ENCODE measurements at regions not wholly inside any gene's neighbourhood (a gene's known extent, or its start where the extent isn't known, plus 50 kb on each side); places are given as distances from the start of the nearest gene placed in this dataset.

- WGBS, 2 donors (ENCODE audit: extremely low coverage in 2 of 2, insufficient read length in 2 of 2, insufficient replicate concordance in 1 of 2), result no CpG with 5 or more reads among the region's 5 CpGs
These were observed 63.0 kb upstream of the FZD8 start for GRCh38 chr10:35705051-35705450.

GRCh38 chr10:35704401-35704800 lies 62.3 kb upstream of the FZD8 start:
- no peak overlapping the region for H2BK15ac ChIP-seq (ENCODE audit: low read length)
- H3K18ac ChIP-seq (ENCODE audit: low read length), result no peak overlapping the region
- no peak overlapping the region for H3K27ac ChIP-seq (replicated peaks; ENCODE audit: low read length)
- H2BK5ac ChIP-seq (ENCODE audit: low read length), result no peak overlapping the region
- no peak overlapping the region for H2AFZ ChIP-seq (ENCODE audit: low read length)
- no peaks in the 10 kb centered on the region for H3K79me1 ChIP-seq (ENCODE audit: low read depth, low read length)
- H2BK120ac ChIP-seq (ENCODE audit: low read depth, low read length), result no peak overlapping the region
- no peak overlapping the region for H3K9ac ChIP-seq (ENCODE audit: low read depth, low read length, poor library complexity)
- no peak overlapping the region for H2BK12ac ChIP-seq (ENCODE audit: low read length)
- no peak overlapping the region for H4K8ac ChIP-seq (ENCODE audit: low read depth, low read length)
- no peak overlapping the region for H3K4me2 ChIP-seq (ENCODE audit: insufficient read depth, low read length, poor library complexity, severe bottlenecking)
- H3K23ac ChIP-seq (ENCODE audit: low read depth, low read length, poor library complexity), result no peak overlapping the region
- H3K4me1 ChIP-seq (ENCODE audit: control insufficient read depth in 2 of 2, insufficient read depth in 1 of 2, low read depth in 1 of 2, low read length in 2 of 2), result no peaks in the 10 kb centered on the region
- H2AK5ac ChIP-seq (ENCODE audit: low read depth, low read length), result no peak overlapping the region
- no peak overlapping the region for H3K14ac ChIP-seq (ENCODE audit: low read length)
- H4K91ac ChIP-seq (ENCODE audit: low read depth, low read length, poor library complexity), result no peak overlapping the region
- no peak for DNase-seq (ENCODE audit: low spot score)
- H3K27me3 ChIP-seq (ENCODE audit: control insufficient read depth in 3 of 3, insufficient read depth in 3 of 3, low read depth in 1 of 3, low read length in 3 of 3), result no peaks in the 10 kb centered on the region
- H3K9me3 ChIP-seq (replicated peaks in 1 of 2; ENCODE audit: control insufficient read depth in 2 of 2, insufficient read depth in 1 of 2, low read depth in 1 of 2, low read length in 2 of 2), result peaks cover 0 to 3% of the 10 kb centered on the region in 2 donors
- no peak overlapping the region for H3K4me3 ChIP-seq (ENCODE audit: low read length in 2 of 2)
- no peak overlapping the region for H3K4ac ChIP-seq (ENCODE audit: low read length)
- peaks cover 0 to 2% of the 10 kb centered on the region in 2 donors for H3K36me3 ChIP-seq (replicated peaks in 1 of 2; ENCODE audit: control insufficient read depth in 2 of 2, insufficient read depth in 2 of 2, low read length in 2 of 2)

More at GRCh38 chr10:35705051-35705450, 63.0 kb upstream of the FZD8 start:
- H2AFZ ChIP-seq (ENCODE audit: low read length), result no peak overlapping the region
- DNase-seq (ENCODE audit: low spot score), result no peak
- no peak overlapping the region for H2BK12ac ChIP-seq (ENCODE audit: low read length)
- no peak overlapping the region for H3K9ac ChIP-seq (ENCODE audit: low read depth, low read length, poor library complexity)
- H4K91ac ChIP-seq (ENCODE audit: low read depth, low read length, poor library complexity), result no peak overlapping the region
- H3K14ac ChIP-seq (ENCODE audit: low read length), result no peak overlapping the region
- no peak overlapping the region for H3K23ac ChIP-seq (ENCODE audit: low read depth, low read length, poor library complexity)
- H3K4me2 ChIP-seq (ENCODE audit: insufficient read depth, low read length, poor library complexity, severe bottlenecking), result no peak overlapping the region
- H2BK15ac ChIP-seq (ENCODE audit: low read length), result no peak overlapping the region
- H3K4me1 ChIP-seq (ENCODE audit: control insufficient read depth in 2 of 2, insufficient read depth in 1 of 2, low read depth in 1 of 2, low read length in 2 of 2), result no peaks in the 10 kb centered on the region
- peak overlapping the region in 1 of 2 donors; percentile 52 for H3K4me3 ChIP-seq (ENCODE audit: low read length in 2 of 2)
- no peak overlapping the region for H3K27ac ChIP-seq (replicated peaks; ENCODE audit: low read length)
- no peak overlapping the region for H2AK5ac ChIP-seq (ENCODE audit: low read depth, low read length)
- H3K27me3 ChIP-seq (ENCODE audit: control insufficient read depth in 3 of 3, insufficient read depth in 3 of 3, low read depth in 1 of 3, low read length in 3 of 3), result no peaks in the 10 kb centered on the region
- H3K9me3 ChIP-seq (replicated peaks in 1 of 2; ENCODE audit: control insufficient read depth in 2 of 2, insufficient read depth in 1 of 2, low read depth in 1 of 2, low read length in 2 of 2), result peaks cover 0 to 3% of the 10 kb centered on the region in 2 donors
- H4K8ac ChIP-seq (ENCODE audit: low read depth, low read length), result no peak overlapping the region
- no peak overlapping the region for H3K4ac ChIP-seq (ENCODE audit: low read length)
- H3K36me3 ChIP-seq (replicated peaks in 1 of 2; ENCODE audit: control insufficient read depth in 2 of 2, insufficient read depth in 2 of 2, low read length in 2 of 2), result peaks cover 0 to 2% of the 10 kb centered on the region in 2 donors
- H3K18ac ChIP-seq (ENCODE audit: low read length), result no peak overlapping the region
- no peaks in the 10 kb centered on the region for H3K79me1 ChIP-seq (ENCODE audit: low read depth, low read length)
- H2BK5ac ChIP-seq (ENCODE audit: low read length), result no peak overlapping the region
- no peak overlapping the region for H2BK120ac ChIP-seq (ENCODE audit: low read depth, low read length)

GRCh38 chr10:35700487-35700882 lies 58.4 kb upstream of the FZD8 start:
- Histone ChIP-seq H2BK5ac (ENCODE audit: low read length) (no peak overlapping the region), H3K79me1 (ENCODE audit: low read depth, low read length) (no peaks in the 10 kb centered on the region), H4K91ac (ENCODE audit: low read depth, low read length, poor library complexity) (no peak overlapping the region), H2BK120ac (ENCODE audit: low read depth, low read length) (no peak overlapping the region), H2AFZ (ENCODE audit: low read length) (no peak overlapping the region), H3K4me2 (ENCODE audit: insufficient read depth, low read length, poor library complexity, severe bottlenecking) (no peak overlapping the region), H3K4ac (ENCODE audit: low read length) (no peak overlapping the region), H2BK15ac (ENCODE audit: low read length) (no peak overlapping the region), H2AK5ac (ENCODE audit: low read depth, low read length) (no peak overlapping the region), H2BK12ac (ENCODE audit: low read length) (no peak overlapping the region), H3K9ac (ENCODE audit: low read depth, low read length, poor library complexity) (no peak overlapping the region), H3K18ac (ENCODE audit: low read length) (no peak overlapping the region), H3K27me3 (ENCODE audit: control insufficient read depth in 3 of 3, insufficient read depth in 3 of 3, low read depth in 1 of 3, low read length in 3 of 3) (no peaks in the 10 kb centered on the region), H3K14ac (ENCODE audit: low read length) (no peak overlapping the region), H3K9me3 (replicated peaks in 1 of 2; ENCODE audit: control insufficient read depth in 2 of 2, insufficient read depth in 1 of 2, low read depth in 1 of 2, low read length in 2 of 2) (peaks cover 0 to 3% of the 10 kb centered on the region in 2 donors), H3K4me1 (ENCODE audit: control insufficient read depth in 2 of 2, insufficient read depth in 1 of 2, low read depth in 1 of 2, low read length in 2 of 2) (peaks cover 0 to 3% of the 10 kb centered on the region in 2 donors), H3K36me3 (replicated peaks in 1 of 2; ENCODE audit: control insufficient read depth in 2 of 2, insufficient read depth in 2 of 2, low read length in 2 of 2) (peaks cover 0 to 2% of the 10 kb centered on the region in 2 donors), H3K23ac (ENCODE audit: low read depth, low read length, poor library complexity) (no peak overlapping the region), H4K8ac (ENCODE audit: low read depth, low read length) (no peak overlapping the region), H3K27ac (replicated peaks; ENCODE audit: low read length) (no peak overlapping the region), H3K4me3 (ENCODE audit: low read length in 2 of 2) (no peak overlapping the region)
- DNase-seq (ENCODE audit: low spot score), result no peak
- WGBS, 2 donors (ENCODE audit: extremely low coverage in 2 of 2, insufficient read length in 2 of 2, insufficient replicate concordance in 1 of 2), result no CpG with 5 or more reads among the region's 12 CpGs

GRCh38 chr10:35699848-35700486 lies 57.9 kb upstream of the FZD8 start:
- Histone ChIP-seq H3K27ac (replicated peaks; ENCODE audit: low read length) (no peak overlapping the region), H4K91ac (ENCODE audit: low read depth, low read length, poor library complexity) (no peak overlapping the region), H3K9ac (ENCODE audit: low read depth, low read length, poor library complexity) (no peak overlapping the region), H2BK12ac (ENCODE audit: low read length) (no peak overlapping the region), H3K79me1 (ENCODE audit: low read depth, low read length) (no peaks in the 10 kb centered on the region), H3K4me1 (ENCODE audit: control insufficient read depth in 2 of 2, insufficient read depth in 1 of 2, low read depth in 1 of 2, low read length in 2 of 2) (peaks cover 0 to 3% of the 10 kb centered on the region in 2 donors), H2BK120ac (ENCODE audit: low read depth, low read length) (no peak overlapping the region), H3K23ac (ENCODE audit: low read depth, low read length, poor library complexity) (no peak overlapping the region), H3K9me3 (replicated peaks in 1 of 2; ENCODE audit: control insufficient read depth in 2 of 2, insufficient read depth in 1 of 2, low read depth in 1 of 2, low read length in 2 of 2) (peaks cover 0 to 3% of the 10 kb centered on the region in 2 donors), H2AFZ (ENCODE audit: low read length) (no peak overlapping the region), H3K4ac (ENCODE audit: low read length) (no peak overlapping the region), H2BK15ac (ENCODE audit: low read length) (no peak overlapping the region), H3K4me3 (ENCODE audit: low read length in 2 of 2) (no peak overlapping the region), H3K27me3 (ENCODE audit: control insufficient read depth in 3 of 3, insufficient read depth in 3 of 3, low read depth in 1 of 3, low read length in 3 of 3) (no peaks in the 10 kb centered on the region), H3K36me3 (replicated peaks in 1 of 2; ENCODE audit: control insufficient read depth in 2 of 2, insufficient read depth in 2 of 2, low read length in 2 of 2) (peaks cover 0 to 2% of the 10 kb centered on the region in 2 donors), H3K14ac (ENCODE audit: low read length) (no peak overlapping the region), H2AK5ac (ENCODE audit: low read depth, low read length) (no peak overlapping the region), H3K18ac (ENCODE audit: low read length) (no peak overlapping the region), H3K4me2 (ENCODE audit: insufficient read depth, low read length, poor library complexity, severe bottlenecking) (no peak overlapping the region), H2BK5ac (ENCODE audit: low read length) (no peak overlapping the region), H4K8ac (ENCODE audit: low read depth, low read length) (no peak overlapping the region)
- no peak for DNase-seq (ENCODE audit: low spot score)
- WGBS, 2 donors (ENCODE audit: extremely low coverage in 2 of 2, insufficient read length in 2 of 2, insufficient replicate concordance in 1 of 2), result no CpG with 5 or more reads among the region's 5 CpGs

Data from neuronal stem cell (in vitro differentiated cells).